OCI-LY1 (cell line): ENCODE measurements at regions not wholly inside any gene's neighbourhood (a gene's known extent, or its start where the extent isn't known, plus 50 kb on each side); places are given as distances from the start of the nearest gene placed in this dataset.

ENCODE experiments used
- H2AFZ ChIP-seq: fragments of 200-600 bp; sonication (generic), shearing (Covaris generic); 2 replicates; pipeline ENCODE4 v1.6.0; 2014; ENCODE audit warnings: antibody characterized with exemption, mild to moderate bottlenecking, low read length
- H3F3A ChIP-seq: fragments of 200-600 bp; sonication (generic), shearing (Covaris generic); 2 replicates; pipeline ENCODE4 v1.6.0; 2014; ENCODE audit warnings: mild to moderate bottlenecking, antibody characterized with exemption, low read length, moderate library complexity; ENCODE audit not compliant: insufficient read depth
- H3K27ac ChIP-seq: fragments of 200-600 bp; sonication (generic); 2 replicates; pipeline ENCODE4 v1.5.1; 2014; ENCODE audit warnings: low read length, mixed run types, mild to moderate bottlenecking, low read depth; ENCODE audit not compliant: poor library complexity, severe bottlenecking
- H3K27me3 ChIP-seq: fragments of 200-600 bp; sonication (generic); 2 replicates; pipeline ENCODE4 v1.6.0; 2014; ENCODE audit warnings: antibody characterized with exemption, mild to moderate bottlenecking, low read length, moderate library complexity; ENCODE audit not compliant: insufficient read depth
- H3K36me3 ChIP-seq: fragments of 200-600 bp; sonication (generic); 2 replicates; pipeline ENCODE4 v1.6.1; 2014; ENCODE audit warnings: mild to moderate bottlenecking, antibody characterized with exemption, low read length, moderate library complexity, mixed read lengths; ENCODE audit not compliant: insufficient read depth
- H3K4me1 ChIP-seq: fragments of 200-600 bp; sonication (generic); 2 replicates; pipeline ENCODE4 v1.5.1; 2014; ENCODE audit warnings: mild to moderate bottlenecking, low read length, moderate library complexity; ENCODE audit not compliant: insufficient read depth, severe bottlenecking
- H3K4me2 ChIP-seq: fragments of 200-600 bp; sonication (generic), shearing (Covaris generic); 2 replicates; pipeline ENCODE4 v1.6.1; 2014; ENCODE audit warnings: low read length
- H3K4me3 ChIP-seq: fragments of 200-600 bp; sonication (generic); 2 replicates; pipeline ENCODE4 v1.5.1; 2014; ENCODE audit warnings: low read length, low read depth, mild to moderate bottlenecking, mixed read lengths; ENCODE audit not compliant: poor library complexity, severe bottlenecking
- H3K79me2 ChIP-seq: fragments of 200-600 bp; shearing (Covaris generic); 2 replicates; pipeline ENCODE4 v1.6.1; 2016; ENCODE audit warnings: mixed run types, low read length, mixed read lengths; ENCODE audit not compliant: insufficient read depth
- H3K9ac ChIP-seq: fragments of 200-600 bp; sonication (generic), shearing (Covaris generic); 2 replicates; pipeline ENCODE4 v1.6.1; 2014; ENCODE audit warnings: mild to moderate bottlenecking, low read length, mixed read lengths
- H3K9me2 ChIP-seq: fragments of 200-600 bp; sonication (generic), shearing (Covaris generic); 2 replicates; pipeline ENCODE4 v1.6.1; 2014; ENCODE audit warnings: low read depth, mild to moderate bottlenecking, low read length, mixed read lengths
- H3K9me3 ChIP-seq: fragments of 200-600 bp; shearing (Covaris generic); 2 replicates; pipeline ENCODE4 v1.6.1; 2014; ENCODE audit warnings: low read length, mixed read lengths
- H4K20me1 ChIP-seq: fragments of 200-600 bp; sonication (generic), shearing (Covaris generic); 2 replicates; pipeline ENCODE4 v1.6.0; 2016; ENCODE audit warnings: mild to moderate bottlenecking, low read length; ENCODE audit not compliant: insufficient read depth
- EZH2 ChIP-seq: fragments of 200-600 bp; sonication (generic), shearing (Covaris generic); IDR thresholded peaks from 2 replicates; pipeline ENCODE4 v1.8.0; 2017; ENCODE audit warnings: borderline replicate concordance, mixed run types, mild to moderate bottlenecking, antibody characterized with exemption, low read length, moderate library complexity, mixed read lengths
- TF ChIP-seq, protein P1 (sequence below): fragments of 200-600 bp; sonication (generic), shearing (Covaris generic); IDR thresholded peaks from 2 replicates; pipeline ENCODE4 v1.5.1; 2017; ENCODE audit warnings: mild to moderate bottlenecking, antibody characterized with exemption, low read length, moderate library complexity, mixed read lengths

DNA sequence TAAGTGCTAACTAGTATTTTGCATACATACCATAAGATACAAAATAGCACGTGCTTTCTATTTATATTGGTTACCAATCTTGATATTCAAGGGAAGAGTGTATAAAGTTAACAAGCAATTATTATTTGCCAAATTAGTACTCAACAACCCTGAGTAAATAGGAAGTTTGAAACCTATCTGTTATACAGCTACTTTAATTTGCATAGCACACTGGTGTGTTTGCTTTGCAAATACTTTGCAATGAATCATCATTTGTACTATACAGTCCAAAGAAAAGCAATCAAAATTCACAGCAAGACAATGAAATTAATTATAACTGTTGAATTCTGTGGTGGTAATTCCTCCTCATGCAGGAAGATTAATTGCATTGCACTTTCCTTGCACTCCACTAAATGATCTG is 469.1 kb downstream of the PRKD1 start:
- no peaks in the 10 kb centered on the region for H3K36me3 ChIP-seq
- H3K9me2 ChIP-seq: no peaks in the 10 kb centered on the region
- no peak overlapping the region for H3K4me2 ChIP-seq
- no peak overlapping the region for H3K9ac ChIP-seq
- H3K4me1 ChIP-seq: no peaks in the 10 kb centered on the region
- H3K27me3 ChIP-seq: no peaks in the 10 kb centered on the region
- no peaks in the 10 kb centered on the region for H3K79me2 ChIP-seq
- no peaks in the 10 kb centered on the region for H3K9me3 ChIP-seq
- no peaks in the 10 kb centered on the region for H4K20me1 ChIP-seq
- no peak overlapping the region for H3K27ac ChIP-seq
- no peak overlapping the region for H3K4me3 ChIP-seq
- no peaks in the 10 kb centered on the region for H3F3A ChIP-seq
- TF ChIP-seq, protein P1, sequence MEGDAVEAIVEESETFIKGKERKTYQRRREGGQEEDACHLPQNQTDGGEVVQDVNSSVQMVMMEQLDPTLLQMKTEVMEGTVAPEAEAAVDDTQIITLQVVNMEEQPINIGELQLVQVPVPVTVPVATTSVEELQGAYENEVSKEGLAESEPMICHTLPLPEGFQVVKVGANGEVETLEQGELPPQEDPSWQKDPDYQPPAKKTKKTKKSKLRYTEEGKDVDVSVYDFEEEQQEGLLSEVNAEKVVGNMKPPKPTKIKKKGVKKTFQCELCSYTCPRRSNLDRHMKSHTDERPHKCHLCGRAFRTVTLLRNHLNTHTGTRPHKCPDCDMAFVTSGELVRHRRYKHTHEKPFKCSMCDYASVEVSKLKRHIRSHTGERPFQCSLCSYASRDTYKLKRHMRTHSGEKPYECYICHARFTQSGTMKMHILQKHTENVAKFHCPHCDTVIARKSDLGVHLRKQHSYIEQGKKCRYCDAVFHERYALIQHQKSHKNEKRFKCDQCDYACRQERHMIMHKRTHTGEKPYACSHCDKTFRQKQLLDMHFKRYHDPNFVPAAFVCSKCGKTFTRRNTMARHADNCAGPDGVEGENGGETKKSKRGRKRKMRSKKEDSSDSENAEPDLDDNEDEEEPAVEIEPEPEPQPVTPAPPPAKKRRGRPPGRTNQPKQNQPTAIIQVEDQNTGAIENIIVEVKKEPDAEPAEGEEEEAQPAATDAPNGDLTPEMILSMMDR: no peak
- H2AFZ ChIP-seq: no peak overlapping the region

DNA sequence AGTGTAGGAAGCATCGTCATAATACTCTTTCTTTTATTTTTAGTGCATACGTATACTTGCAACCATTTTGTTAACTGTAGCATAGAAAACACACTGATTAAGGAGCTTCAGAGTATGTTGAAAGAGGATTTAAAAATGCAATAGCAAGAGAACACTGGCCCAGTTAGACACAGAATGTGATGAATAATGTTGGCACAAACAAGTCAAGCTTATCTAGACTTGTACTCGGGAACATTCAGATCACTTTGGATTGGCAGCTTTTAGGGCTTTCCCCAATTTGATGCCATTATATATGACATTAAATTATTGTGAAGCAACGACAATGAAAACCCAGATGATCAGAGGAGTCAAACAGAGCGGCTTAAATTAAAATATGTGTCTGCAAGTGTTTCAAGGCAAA is 468.1 kb downstream of the PRKD1 start:
- H3K9me3 ChIP-seq: no peaks in the 10 kb centered on the region
- H2AFZ ChIP-seq: no peak overlapping the region
- no peak overlapping the region for H3K4me3 ChIP-seq

DNA sequence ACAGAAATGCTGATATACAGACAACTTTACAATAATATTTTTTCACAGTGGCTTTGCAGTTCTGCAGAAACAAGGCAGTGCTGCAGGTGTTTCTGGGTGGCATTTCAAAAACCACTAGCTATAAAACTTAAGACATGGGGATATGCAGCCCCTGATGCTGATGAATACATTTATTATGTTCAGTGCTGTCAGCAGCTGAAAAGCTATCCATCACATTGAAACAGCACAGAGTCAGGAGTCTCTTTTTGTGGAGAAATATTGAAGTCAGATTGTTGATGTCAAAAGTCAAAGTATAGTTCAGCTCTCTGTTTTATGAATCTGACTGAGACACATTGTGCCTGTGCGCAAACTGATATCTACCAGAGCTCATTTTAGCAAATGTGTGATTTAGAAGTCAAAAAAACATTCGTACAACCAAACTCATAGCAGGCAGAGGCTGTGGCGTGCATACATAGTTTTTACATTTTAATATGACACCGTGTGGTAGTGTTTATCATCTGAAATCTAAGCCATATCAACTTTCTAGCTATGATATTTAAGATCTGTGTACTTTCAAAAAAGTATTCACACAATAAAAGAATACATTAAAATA is 467.6 kb downstream of the PRKD1 start:
- Histone ChIP-seq H3K27ac (no peak overlapping the region), H3K27me3 (no peaks in the 10 kb centered on the region), H3K9me2 (no peaks in the 10 kb centered on the region), H3F3A (no peaks in the 10 kb centered on the region), H3K4me3 (no peak overlapping the region), H3K9me3 (no peaks in the 10 kb centered on the region), H4K20me1 (no peaks in the 10 kb centered on the region), H3K9ac (no peak overlapping the region), H3K79me2 (no peaks in the 10 kb centered on the region), H3K4me2 (no peak overlapping the region), H2AFZ (no peak overlapping the region), H3K4me1 (no peaks in the 10 kb centered on the region), H3K36me3 (no peaks in the 10 kb centered on the region)
- TF ChIP-seq EZH2: no peak
- TF ChIP-seq, protein P1: no peak

More for the DNA sequence above, 468.1 kb downstream of the PRKD1 start:
- Histone ChIP-seq H3K36me3 (no peaks in the 10 kb centered on the region), H3K27ac (no peak overlapping the region), H3K4me1 (no peaks in the 10 kb centered on the region), H3K9me2 (no peaks in the 10 kb centered on the region), H3K9ac (no peak overlapping the region), H3K4me2 (no peak overlapping the region), H3K79me2 (no peaks in the 10 kb centered on the region), H3F3A (no peaks in the 10 kb centered on the region), H4K20me1 (no peaks in the 10 kb centered on the region), H3K27me3 (no peaks in the 10 kb centered on the region)
- TF ChIP-seq, protein P1: no peak
- TF ChIP-seq EZH2: no peak
